ENCODE measurements at regions not wholly inside any gene's neighbourhood (a gene's known extent, or its start where the extent isn't known, plus 50 kb on each side); places are given as distances from the start of the nearest gene placed in this dataset.
"Not testable (repeated sequence)": the region's sequence is repeated elsewhere in the genome, so short reads cannot be mapped to it uniquely, and the experiment has no call there.

DNA sequence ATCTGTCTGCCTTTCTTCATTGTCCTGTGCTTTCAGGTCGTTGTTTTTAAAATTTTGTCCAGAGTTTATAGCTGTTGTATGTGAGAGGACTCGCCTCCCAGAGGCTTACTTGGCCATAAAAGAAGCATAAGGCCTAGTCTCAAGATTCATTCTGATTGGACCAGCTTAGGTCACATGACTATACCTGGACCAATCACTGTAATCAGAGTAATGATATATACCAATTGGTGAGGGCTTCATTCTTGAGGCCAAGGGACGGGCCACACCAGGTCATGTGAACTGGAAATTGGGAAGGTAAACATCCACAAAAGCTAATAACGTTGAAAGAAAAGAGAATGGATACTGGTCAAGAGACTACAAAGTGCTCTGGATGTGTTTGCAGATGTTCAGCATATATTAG, 141.4 kb upstream of the SULF2 start:
- Histone ChIP-seq H3K4me3 (no peak overlapping the region), H4K20me1 (no peaks in the 10 kb centered on the region), H3K27me3 (no peaks in the 10 kb centered on the region), H3K4me2 (no peak overlapping the region), H3K9me3 (replicated peaks in 1 of 11) (peaks cover 0 to 6% (median 0%) of the 10 kb centered on the region in 11 experiments; a peak in 1 of 22 replicates), H3K36me3 (no peaks in the 10 kb centered on the region), H3K27ac (no peak overlapping the region), H3K9ac (no peak overlapping the region), H3K4me1 (peaks cover 0 to 22% (median 5%) of the 10 kb centered on the region in 10 experiments; a peak in 10 of 20 replicates)
- no peak for TF ChIP-seq Cebpa-rat (IDR thresholded peaks at IDR 0.05)

DNA sequence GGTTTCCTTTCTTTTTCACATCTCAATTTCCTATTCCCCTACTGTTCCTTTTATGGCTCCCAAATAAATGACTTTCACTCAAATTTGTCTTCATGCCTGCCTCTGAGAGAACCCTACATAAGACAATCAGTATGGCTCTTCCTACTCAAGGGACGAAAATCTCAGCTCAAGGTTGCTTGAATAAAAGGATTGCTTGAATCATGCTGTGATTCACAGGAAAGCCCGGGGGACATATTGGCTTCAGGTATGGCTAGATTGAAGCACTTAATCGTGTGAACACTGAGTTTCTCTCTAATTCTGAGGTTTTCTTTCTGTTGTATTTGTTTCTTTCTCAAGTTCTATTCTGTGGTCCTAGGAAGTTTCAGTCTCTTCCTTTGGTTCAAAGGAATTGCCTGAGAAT, 140.3 kb upstream of the SULF2 start:
- H3K36me3 ChIP-seq: no peaks in the 10 kb centered on the region
- H4K20me1 ChIP-seq: no peaks in the 10 kb centered on the region
- H3K27ac ChIP-seq: no peak overlapping the region
- H3K9ac ChIP-seq: no peak overlapping the region
- no peak overlapping the region for H3K4me3 ChIP-seq
- H3K27me3 ChIP-seq: no peaks in the 10 kb centered on the region
- peaks cover 0 to 24% (median 5%) of the 10 kb centered on the region in 10 experiments; a peak in 10 of 20 replicates for H3K4me1 ChIP-seq
- H3K9me3 ChIP-seq (replicated peaks in 1 of 11): peaks cover 0 to 6% (median 0%) of the 10 kb centered on the region in 11 experiments; a peak in 1 of 22 replicates
- TF ChIP-seq Cebpa-rat (IDR thresholded peaks at IDR 0.05): no peak
- no peak overlapping the region for H3K4me2 ChIP-seq

DNA sequence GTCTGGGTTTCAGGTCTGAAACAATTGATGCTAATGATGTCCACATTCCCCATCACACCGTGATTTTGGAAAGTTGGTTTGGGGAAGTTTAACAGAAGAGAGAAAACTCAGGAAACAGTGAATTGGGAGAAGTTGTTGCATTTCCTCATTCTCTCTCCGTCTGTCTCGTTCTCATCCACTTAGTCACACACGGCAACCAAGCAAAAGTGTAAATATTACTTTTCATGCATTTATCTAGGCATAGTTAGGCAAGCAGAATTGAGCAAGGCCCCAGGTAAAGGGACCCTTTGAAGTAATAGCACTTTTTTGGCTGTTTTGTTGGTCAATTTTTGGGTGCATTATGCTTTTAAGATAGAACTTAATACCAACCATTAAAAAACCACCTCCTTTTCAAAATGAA, 137.0 kb upstream of the SULF2 start:
- H3K9ac ChIP-seq: no peak overlapping the region
- peaks cover 0 to 6% (median 0%) of the 10 kb centered on the region in 11 experiments; a peak in 3 of 22 replicates for H3K36me3 ChIP-seq
- H3K27ac ChIP-seq: peak overlapping the region in 2 of 11 experiments; percentile 19 to 56; a peak in 3 of 22 replicates
- peak overlapping the region in 5 of 11 experiments; percentile 10 to 64 (median 40); a peak in 8 of 22 replicates for H3K4me2 ChIP-seq
- H3K9me3 ChIP-seq (replicated peaks in 1 of 11): peaks cover 27 to 35% (median 30%) of the 10 kb centered on the region in 11 experiments
- peak in 1 of 11 experiments; percentile 18; a peak in 1 of 22 replicates for TF ChIP-seq Cebpa-rat (IDR thresholded peaks at IDR 0.05)
- H3K27me3 ChIP-seq: no peaks in the 10 kb centered on the region
- H4K20me1 ChIP-seq: no peaks in the 10 kb centered on the region
- H3K4me1 ChIP-seq: peaks cover 0 to 18% (median 5%) of the 10 kb centered on the region in 10 experiments; a peak in 10 of 20 replicates
- no peak overlapping the region for H3K4me3 ChIP-seq

DNA sequence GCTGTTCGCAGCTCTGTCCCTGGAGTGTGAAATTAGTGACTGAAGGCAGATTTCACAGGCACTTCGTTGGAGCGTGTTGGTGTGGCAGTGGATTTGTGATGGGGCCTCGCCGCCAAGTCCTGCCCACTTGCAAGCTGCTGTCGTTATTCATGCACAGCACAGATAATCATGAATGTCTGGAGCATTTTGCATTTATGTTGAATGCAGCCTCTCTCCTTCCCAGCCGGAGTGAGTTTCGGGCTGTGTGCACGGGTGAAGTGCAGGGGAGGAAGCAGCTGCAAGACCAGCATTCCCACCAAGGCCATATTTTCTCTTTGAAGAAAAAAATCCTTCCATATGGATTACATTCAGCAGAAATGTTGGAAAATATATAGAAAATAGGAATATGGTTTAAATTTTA, 136.5 kb upstream of the SULF2 start:
- H3K9me3 ChIP-seq (replicated peaks in 1 of 11): peaks cover 31 to 39% (median 35%) of the 10 kb centered on the region in 11 experiments
- peaks cover 0 to 14% (median 5%) of the 10 kb centered on the region in 10 experiments; a peak in 10 of 20 replicates for H3K4me1 ChIP-seq
- not testable (repeated sequence) for H3K27ac ChIP-seq, H3K4me3 ChIP-seq, H4K20me1 ChIP-seq, H3K9ac ChIP-seq, H3K27me3 ChIP-seq, H3K36me3 ChIP-seq
- peak overlapping the region in 5 of 11 experiments; percentile 10 to 64 (median 40); a peak in 6 of 22 replicates for H3K4me2 ChIP-seq

DNA sequence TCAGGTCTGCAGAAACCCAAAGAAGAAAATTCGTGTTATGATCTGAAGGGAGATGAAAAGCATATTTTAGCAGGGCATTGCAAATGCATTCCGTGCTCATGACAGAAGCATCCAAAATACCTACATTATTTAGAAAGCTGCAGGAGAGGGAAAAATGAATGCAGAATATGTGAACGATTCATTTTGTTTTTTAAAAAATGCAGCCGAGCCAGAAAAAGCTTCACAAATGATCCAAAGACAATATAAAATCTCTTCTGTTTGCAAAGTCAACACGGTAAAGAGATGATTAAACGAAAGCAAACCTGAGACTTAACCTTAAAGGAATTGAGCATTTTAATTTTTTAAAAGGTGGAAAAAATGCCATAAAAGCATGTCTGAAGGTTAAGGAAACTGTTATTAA, 136.1 kb upstream of the SULF2 start:
- H3K9me3 ChIP-seq (replicated peaks in 1 of 11): peaks cover 35 to 44% (median 39%) of the 10 kb centered on the region in 11 experiments
- peaks cover 0 to 14% (median 5%) of the 10 kb centered on the region in 10 experiments; a peak in 10 of 20 replicates for H3K4me1 ChIP-seq
- no peak for TF ChIP-seq Cebpa-rat (IDR thresholded peaks at IDR 0.05)
- peak overlapping the region in 1 of 11 experiments; percentile 41; a peak in 1 of 22 replicates for H3K4me2 ChIP-seq
- H4K20me1 ChIP-seq: no peaks in the 10 kb centered on the region
- H3K27me3 ChIP-seq: no peaks in the 10 kb centered on the region
- H3K27ac ChIP-seq: no peak overlapping the region
- H3K4me3 ChIP-seq: no peak overlapping the region
- H3K9ac ChIP-seq: no peak overlapping the region
- H3K36me3 ChIP-seq: peaks cover 0 to 8% (median 0%) of the 10 kb centered on the region in 11 experiments; a peak in 3 of 22 replicates

DNA sequence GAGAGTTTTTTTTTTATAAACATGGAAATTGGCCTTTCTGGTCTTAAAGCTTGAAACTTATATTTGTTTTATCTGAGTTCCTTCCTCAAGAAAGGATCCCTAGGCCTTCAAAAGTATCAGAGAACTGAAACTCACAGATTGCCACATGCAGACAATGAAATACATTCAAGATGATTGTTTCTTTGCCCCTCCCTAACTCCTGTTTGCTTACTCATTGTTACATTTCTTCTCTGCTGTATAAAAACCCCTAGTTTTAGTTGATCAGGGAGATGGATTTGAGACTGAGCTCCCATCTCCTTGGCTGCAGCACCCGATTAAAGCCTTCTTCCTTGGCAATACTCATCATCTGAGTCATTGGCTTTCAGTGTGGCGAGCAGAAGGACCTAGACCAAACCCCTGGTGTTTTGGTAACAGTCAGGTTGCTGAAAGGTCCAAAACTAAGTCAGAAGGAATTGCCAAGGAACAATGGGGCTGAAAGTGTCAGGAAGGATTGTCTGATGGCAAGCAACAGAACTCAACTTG, 132.3 kb upstream of the SULF2 start:
- H3K4me1 ChIP-seq: peaks cover 0 to 10% (median 4%) of the 10 kb centered on the region in 10 experiments; a peak in 10 of 20 replicates
- peaks cover 0 to 8% (median 0%) of the 10 kb centered on the region in 11 experiments; a peak in 3 of 22 replicates for H3K36me3 ChIP-seq
- H3K9me3 ChIP-seq (replicated peaks in 1 of 11): peaks cover 43 to 56% (median 49%) of the 10 kb centered on the region in 11 experiments
- H3K4me3 ChIP-seq: peak overlapping the region in 4 of 10 experiments; percentile 3 to 23 (median 10); a peak in 2 of 20 replicates
- H3K27me3 ChIP-seq: no peaks in the 10 kb centered on the region
- no peak for TF ChIP-seq Cebpa-rat (IDR thresholded peaks at IDR 0.05)
- H4K20me1 ChIP-seq: no peaks in the 10 kb centered on the region
- H3K9ac ChIP-seq: no peak overlapping the region
- H3K27ac ChIP-seq: peak overlapping the region in 2 of 11 experiments; percentile 35 to 52; a peak in 2 of 22 replicates
- H3K4me2 ChIP-seq: no peak overlapping the region

DNA sequence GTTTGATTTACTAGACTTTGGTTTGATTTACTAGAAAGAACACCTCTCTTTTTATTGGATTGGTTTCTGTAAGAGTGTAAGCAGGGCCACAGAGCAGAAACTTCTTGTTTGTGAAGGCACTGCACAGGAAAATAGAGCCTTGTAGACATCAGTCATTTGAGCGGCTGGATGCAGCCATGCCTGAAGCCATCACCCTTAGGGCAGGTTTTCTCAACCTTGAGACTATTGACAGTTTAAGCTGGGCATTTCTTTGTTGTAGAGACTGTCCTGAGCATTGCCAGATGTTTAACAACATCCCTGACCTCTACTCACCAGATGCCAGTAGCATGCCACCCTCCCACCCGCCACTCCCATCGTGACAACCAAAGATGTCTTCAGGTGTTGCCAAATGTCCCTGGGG, 130.2 kb upstream of the SULF2 start:
- peaks cover 2 to 9% (median 6%) of the 10 kb centered on the region in 10 experiments; a peak in 14 of 20 replicates for H3K4me1 ChIP-seq
- no peaks in the 10 kb centered on the region for H3K27me3 ChIP-seq
- TF ChIP-seq Cebpa-rat (IDR thresholded peaks at IDR 0.05): no peak
- peaks cover 43 to 55% (median 49%) of the 10 kb centered on the region in 11 experiments for H3K9me3 ChIP-seq (replicated peaks in 1 of 11)
- no peaks in the 10 kb centered on the region for H4K20me1 ChIP-seq
- H3K36me3 ChIP-seq: peaks cover 0 to 8% (median 0%) of the 10 kb centered on the region in 11 experiments; a peak in 3 of 22 replicates
- H3K4me2 ChIP-seq: no peak overlapping the region
- no peak overlapping the region for H3K27ac ChIP-seq
- no peak overlapping the region for H3K4me3 ChIP-seq
- no peak overlapping the region for H3K9ac ChIP-seq

DNA sequence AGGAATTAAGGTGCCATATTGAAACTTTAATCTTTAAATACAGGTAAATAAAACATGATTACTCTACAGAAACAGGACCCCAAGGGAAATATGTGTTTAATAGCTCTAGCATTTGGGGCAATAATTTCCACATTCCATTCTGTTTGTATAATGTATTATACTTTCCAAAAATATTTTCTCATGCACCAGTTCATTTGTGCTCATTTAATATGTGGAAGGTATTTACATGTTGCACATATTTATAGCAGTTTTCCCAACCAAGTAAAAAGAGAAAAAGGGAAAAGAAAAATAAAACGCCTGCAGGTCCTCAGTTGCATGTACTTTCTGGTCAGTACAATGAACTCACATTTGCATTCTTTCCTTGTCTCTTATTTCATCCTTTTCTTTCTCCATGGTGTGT, 129.5 kb upstream of the SULF2 start:
- Histone ChIP-seq H3K4me2 (no peak overlapping the region), H3K36me3 (peaks cover 0 to 8% (median 0%) of the 10 kb centered on the region in 11 experiments; a peak in 3 of 22 replicates), H3K27me3 (no peaks in the 10 kb centered on the region), H3K4me1 (peaks cover 9 to 16% (median 13%) of the 10 kb centered on the region in 10 experiments), H3K9me3 (replicated peaks in 1 of 11) (peaks cover 41 to 48% (median 45%) of the 10 kb centered on the region in 11 experiments), H4K20me1 (no peaks in the 10 kb centered on the region), H3K4me3 (no peak overlapping the region), H3K9ac (no peak overlapping the region), H3K27ac (no peak overlapping the region)
- TF ChIP-seq Cebpa-rat (IDR thresholded peaks at IDR 0.05): no peak

DNA sequence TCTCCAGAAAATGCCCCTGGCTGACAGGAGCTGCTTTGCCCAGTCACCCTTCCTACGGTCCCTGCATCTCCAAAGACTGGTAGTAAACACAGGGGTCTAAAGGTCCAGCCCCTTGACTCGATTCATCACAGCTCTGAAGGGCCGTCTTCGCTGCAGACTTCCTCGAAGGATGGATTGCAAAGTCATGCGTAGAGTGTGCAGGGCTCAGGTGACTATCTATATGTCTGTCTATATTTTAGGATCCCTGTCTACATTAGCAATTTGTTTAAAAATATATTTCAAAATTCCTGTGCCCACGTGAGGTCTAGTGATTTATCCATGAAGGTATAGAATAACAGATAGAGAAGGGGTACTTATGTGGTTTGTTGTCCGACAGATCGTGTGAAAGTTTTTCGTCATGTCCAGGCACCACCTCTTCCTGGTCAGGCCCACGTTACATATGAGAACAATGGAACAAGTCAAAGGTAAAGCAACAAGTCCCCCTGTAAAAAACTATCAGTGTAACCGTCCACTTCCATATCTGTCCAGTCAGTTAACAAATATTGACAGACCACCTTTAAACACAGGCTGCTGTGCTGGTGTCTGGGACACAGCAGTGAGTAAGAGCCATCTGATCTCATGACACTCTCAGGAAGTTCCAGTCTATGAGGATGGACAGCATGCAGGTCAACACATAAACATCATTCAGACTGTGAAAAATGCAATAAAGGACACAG, 127.7 kb upstream of the SULF2 start:
- not testable (repeated sequence) for H3K27ac ChIP-seq, H4K20me1 ChIP-seq

DNA sequence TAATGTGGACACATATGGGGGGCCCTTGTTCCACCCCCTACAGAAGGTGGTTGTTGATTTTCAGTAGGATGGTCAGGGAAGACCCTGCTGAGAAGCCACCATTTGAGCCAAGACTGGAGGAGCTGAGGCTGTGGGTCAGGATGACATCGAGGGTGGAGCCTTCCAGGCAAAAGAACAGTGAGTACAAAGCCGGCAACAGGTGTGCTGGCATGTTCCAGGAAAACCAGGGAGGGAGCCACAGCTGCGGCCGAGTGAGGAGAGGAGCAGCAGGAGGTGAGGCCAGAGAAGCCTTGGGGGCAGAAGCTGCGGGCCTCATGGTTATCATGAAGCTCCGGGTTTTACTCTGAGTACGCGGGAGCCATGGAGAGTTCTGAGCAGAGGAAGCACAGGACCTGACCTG, 126.9 kb upstream of the SULF2 start:
- Histone ChIP-seq H3K4me1 (peaks cover 20 to 43% (median 34%) of the 10 kb centered on the region in 10 experiments), H3K9me3 (replicated peaks in 1 of 11) (peaks cover 15 to 22% (median 19%) of the 10 kb centered on the region in 11 experiments)
- H3K4me3 ChIP-seq, H3K36me3 ChIP-seq, H3K27me3 ChIP-seq, H3K4me2 ChIP-seq, H4K20me1 ChIP-seq, H3K9ac ChIP-seq, H3K27ac ChIP-seq: not testable (repeated sequence)

More for the DNA sequence above, 127.7 kb upstream of the SULF2 start:
- not testable (repeated sequence) for H3K9ac ChIP-seq, H3K4me3 ChIP-seq, H3K36me3 ChIP-seq, H3K4me2 ChIP-seq, H3K27me3 ChIP-seq
- H3K9me3 ChIP-seq (replicated peaks in 1 of 11): peaks cover 23 to 30% (median 26%) of the 10 kb centered on the region in 11 experiments
- peaks cover 20 to 35% (median 31%) of the 10 kb centered on the region in 10 experiments for H3K4me1 ChIP-seq

DNA sequence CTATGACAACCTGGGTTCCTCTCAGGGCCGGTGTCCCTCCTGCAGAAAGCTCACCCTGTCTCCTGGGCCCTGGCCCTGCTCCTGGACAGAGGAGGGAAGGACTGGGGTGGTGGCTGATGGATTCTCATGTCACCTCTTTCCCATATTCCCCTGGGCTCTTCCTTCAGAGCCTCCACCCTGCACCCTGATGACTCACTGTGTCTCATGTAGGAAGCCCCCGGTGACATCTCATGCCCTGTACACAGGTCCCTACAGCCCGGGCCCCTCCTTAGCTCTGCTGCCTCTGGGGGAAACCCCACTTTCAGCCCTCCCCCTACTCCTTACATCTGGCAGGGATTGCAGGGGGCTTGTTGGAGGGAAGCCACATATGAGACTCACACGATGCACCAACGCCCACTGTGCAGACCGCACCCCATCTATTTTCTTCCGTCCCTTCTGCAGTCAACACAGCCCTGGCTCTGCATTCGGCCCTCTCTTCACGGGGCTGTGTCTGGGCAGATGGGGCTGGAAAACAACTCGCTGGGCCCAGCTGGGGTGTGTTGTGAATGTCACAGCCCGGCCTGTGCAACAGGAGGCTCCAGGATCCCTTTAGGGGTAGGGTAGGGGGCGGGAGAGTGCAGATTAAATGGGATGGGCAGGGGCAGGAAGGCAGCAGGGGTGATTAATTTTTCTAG, 124.6 kb upstream of the SULF2 start:
- H3K9me3 ChIP-seq (replicated peaks in 1 of 11); H3K36me3 ChIP-seq; H3K27me3 ChIP-seq; H4K20me1 ChIP-seq; H3K27ac ChIP-seq; H3K4me3 ChIP-seq: not testable (repeated sequence)
- Histone ChIP-seq H3K4me2 (peak overlapping the region; percentile 50 to 84 (median 73); a peak in 21 of 22 replicates), H3K9ac (0 out of 22 replicates have a peak overlapping the region, but pooled peaks of 1 of the 11 experiments have one; percentile 24), H3K4me1 (peaks cover 20 to 59% (median 49%) of the 10 kb centered on the region in 10 experiments)

DNA sequence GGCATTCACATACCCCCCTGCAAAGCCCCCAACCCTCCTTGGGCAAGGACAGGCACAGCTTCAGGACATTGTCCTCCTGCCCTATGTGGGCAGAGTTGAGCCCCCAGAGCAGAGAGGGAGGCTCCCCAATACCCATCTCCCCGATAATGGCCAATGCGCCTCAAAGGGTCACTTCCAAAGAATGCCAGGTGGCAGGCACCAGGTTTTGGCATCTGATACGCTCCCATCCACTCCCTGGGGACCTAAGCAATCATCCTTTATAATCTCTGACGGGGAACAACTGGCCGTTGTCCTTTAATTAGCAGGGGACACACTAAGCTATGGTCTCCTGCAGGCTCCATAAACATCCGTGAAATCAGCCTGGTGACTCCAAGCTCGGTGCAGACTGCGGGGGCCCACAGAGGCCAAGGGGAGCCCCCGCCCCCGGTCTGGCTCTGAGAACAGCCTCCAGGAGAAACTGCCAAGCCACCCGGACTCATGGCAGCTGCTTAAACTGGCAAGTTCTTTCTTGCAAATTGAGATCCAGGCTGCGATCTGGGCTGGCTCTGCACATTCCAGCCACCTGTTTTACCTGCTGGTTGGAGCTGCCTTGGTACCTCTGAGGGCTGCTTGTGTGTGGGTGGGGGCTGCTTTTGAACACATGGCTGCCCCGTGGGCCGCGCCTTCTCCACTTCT, 123.2 kb upstream of the SULF2 start:
- not testable (repeated sequence) for H3K9ac ChIP-seq, H3K27me3 ChIP-seq

More for the DNA sequence above, 123.2 kb upstream of the SULF2 start:
- peaks cover 20 to 59% (median 49%) of the 10 kb centered on the region in 10 experiments for H3K4me1 ChIP-seq
- not testable (repeated sequence) for H3K9me3 ChIP-seq (replicated peaks in 1 of 11); H3K36me3 ChIP-seq; H3K4me3 ChIP-seq; H4K20me1 ChIP-seq; H3K27ac ChIP-seq
- H3K4me2 ChIP-seq: peak overlapping the region; percentile 50 to 84 (median 73); a peak in 19 of 22 replicates

Measured in BLaER1 treated with 17β-estradiol and CSF1 and Interleukin-3, amounts not matched to agents 10 nM and 100 nM (cell line).